GM21526 (cell line): ENCODE measurements at regions not wholly inside any gene's neighbourhood (a gene's known extent, or its start where the extent isn't known, plus 50 kb on each side); places are given as distances from the start of the nearest gene placed in this dataset.

Source experiments
- ATAC-seq: cut with Tn5 transposase; IDR thresholded peaks from one replicate; pipeline ENCODE4 v1.9.1; 2021; ENCODE audit warnings: moderate library complexity; ENCODE audit not compliant: unreplicated experiment, low FRiP score

GRCh38 chr5:52388349-52388748 lies 399.4 kb upstream of the ITGA1 start:
- ATAC-seq, result no peak

DNA sequence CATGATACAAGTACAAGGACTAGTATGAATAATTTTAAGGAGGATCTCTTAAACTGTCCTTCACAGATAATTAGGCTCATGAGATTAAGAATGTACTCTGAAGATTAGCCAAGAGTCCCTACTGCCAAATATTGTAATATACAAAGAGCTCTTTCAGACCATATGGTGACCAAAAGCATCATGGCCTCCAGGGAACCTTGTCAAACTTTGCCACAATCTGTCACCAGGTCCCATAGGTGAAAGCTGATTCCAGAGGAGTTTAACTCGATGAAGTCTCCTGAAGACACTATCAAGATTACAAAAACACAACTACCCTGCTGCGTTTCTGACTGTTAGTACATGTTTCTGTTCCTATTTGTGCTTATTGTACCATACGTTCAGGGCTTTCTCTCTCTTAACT lies 395.4 kb upstream of the ITGA1 start:
- no peak for ATAC-seq

DNA sequence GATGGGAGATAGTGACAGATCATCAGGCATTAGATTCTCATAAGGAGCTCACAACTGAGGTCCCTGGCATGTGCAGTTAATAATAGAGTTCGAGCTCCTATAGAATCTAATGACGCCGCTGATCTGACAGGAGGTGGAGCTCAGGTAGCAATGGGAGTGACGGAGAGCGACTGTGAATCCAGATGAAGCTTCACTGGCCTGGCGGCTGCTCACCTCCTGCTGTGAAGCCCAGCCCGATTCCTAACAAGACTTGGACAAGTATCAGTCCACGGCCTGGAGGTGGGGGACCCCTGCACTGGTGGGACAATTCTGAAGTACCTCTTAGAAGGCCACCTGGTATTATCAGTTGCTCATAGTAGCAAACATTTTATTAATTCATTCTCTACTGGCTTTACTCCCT lies 377.9 kb upstream of the ITGA1 start:
- no peak for ATAC-seq

DNA sequence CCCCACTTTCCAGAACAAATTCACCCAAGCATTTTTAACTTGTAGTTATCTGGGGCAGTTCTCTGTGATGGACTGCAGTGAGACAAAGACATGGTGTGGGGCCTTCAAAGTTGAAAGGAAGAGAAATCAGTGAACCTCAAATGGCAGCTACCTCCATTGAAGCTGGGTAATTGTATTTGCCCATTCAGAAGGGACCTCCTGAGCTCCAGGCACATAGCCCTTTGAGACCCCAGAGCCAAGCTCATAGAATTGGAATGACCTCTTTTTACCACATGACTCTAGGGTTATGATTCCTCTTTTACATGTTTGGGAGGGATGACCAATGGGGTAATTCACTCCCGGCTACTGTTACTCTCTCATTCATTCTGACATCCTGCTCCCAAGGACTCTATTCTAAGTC lies 368.4 kb upstream of the ITGA1 start:
- ATAC-seq, result no peak

- no peak for ATAC-seq
Observed at GRCh38 chr5:52427615-52428014, 360.1 kb upstream of the ITGA1 start.

GRCh38 chr5:52428977-52429489 lies 358.7 kb upstream of the ITGA1 start:
- no peak for ATAC-seq

GRCh38 chr5:52441768-52442167 lies 345.9 kb upstream of the ITGA1 start:
- no peak for ATAC-seq

GRCh38 chr5:52443187-52443586 lies 344.5 kb upstream of the ITGA1 start:
- no peak for ATAC-seq

DNA sequence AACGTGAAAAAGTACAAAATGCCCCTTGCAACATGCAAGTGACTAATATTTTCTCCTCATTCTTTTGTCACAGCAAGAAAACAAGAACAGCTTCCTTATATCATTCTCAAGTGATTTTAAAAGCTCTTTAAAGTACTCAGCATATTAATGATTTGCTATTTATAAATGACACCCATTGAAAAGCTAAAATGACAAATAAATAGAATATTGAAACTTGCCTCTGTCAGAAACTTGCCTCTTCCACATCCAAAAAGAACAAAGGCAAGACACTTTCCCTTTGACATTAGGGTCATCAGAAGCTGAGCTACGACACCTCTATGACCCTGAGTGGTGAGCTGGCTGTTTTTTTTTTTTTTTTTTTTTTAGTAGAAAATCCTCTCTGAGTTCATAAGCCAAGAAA lies 339.6 kb upstream of the ITGA1 start:
- ATAC-seq, result no peak

GRCh38 chr5:52449516-52449915 lies 338.2 kb upstream of the ITGA1 start:
- ATAC-seq, result no peak

GRCh38 chr5:52452098-52452497 lies 335.6 kb upstream of the ITGA1 start:
- ATAC-seq, result no peak

DNA sequence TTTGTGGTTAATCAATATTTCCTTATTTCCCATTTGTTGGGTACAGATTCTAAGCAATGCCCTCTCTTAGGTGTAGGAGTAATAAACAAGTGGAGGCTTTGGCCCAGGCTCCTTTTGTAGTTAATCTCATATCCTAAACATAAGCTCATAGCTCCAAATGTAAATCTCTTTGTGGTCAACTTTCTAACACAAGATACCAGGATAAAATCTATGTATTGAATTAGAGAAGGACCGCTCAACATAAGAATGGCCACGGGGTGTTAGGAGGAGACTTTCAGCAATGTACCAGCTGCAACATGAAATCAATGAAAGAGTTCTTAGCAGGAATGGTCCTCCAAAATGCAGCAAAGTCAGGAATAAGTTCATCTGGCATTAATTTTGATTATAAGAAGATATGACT lies 334.5 kb upstream of the ITGA1 start:
- no peak for ATAC-seq

GRCh38 chr5:52455920-52456319 lies 331.8 kb upstream of the ITGA1 start:
- ATAC-seq, result no peak

- no peak for ATAC-seq
Observed at GRCh38 chr5:52457810-52458209, 329.9 kb upstream of the ITGA1 start.

DNA sequence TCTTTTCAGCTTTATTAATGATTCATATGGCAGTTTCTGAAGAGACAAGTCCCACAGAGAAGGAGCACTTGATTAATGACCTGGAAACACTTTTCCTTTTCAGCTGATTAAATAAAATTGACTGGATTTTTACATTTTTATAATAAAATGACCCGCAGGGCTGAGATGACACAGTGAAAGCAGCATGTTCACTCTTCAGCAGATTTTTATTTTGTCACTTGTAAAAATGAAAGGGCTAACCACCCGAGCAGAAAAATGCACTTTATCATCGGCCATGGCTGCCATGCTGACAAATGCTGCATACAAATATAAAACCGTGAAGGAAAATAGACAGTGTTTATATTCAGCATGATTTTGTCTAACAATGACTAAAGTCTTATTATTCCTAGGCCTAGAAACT lies 321.6 kb upstream of the ITGA1 start:
- no peak for ATAC-seq

GRCh38 chr5:52466749-52467520 lies 320.8 kb upstream of the ITGA1 start:
- no peak for ATAC-seq

GRCh38 chr5:52468976-52469375 lies 318.7 kb upstream of the ITGA1 start:
- ATAC-seq, result no peak

DNA sequence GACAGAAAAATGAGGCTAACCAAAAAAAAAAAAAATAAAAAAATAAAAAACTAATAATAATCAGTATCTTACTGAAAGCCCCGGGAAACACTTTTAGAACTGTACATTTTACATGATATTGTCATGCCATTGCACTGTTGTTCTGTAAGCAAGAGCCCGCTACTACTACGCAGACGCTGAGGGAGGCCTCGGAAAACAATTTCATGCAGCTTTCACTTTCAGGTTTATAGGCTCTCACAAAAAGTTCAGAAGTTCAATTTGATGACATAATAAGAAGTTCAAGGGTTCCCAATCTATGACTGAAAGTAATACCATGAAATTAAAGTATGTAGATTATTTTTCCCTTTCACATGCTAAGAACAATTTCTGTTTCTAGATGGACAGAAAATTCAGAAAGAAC lies 318.3 kb upstream of the ITGA1 start:
- ATAC-seq, result no peak

DNA sequence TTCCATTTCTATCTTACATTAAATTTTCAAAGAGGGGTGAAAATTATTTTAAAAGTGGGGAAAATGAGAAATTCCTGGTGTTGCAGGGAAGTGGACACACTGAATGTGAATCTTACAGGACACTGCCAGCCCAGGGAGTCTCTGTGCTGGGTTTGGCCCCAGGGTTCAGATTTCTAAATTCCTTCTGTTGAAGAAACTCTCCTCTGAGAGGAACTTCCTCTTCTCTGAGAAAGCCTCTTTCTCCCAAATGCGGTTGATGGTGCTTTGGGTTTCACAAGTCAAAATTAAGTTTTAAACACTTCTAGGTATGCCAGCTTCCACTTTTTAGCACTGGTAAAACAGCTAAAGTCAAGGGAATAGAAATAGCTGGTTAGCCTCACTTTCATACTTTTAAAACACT lies 317.9 kb upstream of the ITGA1 start:
- no peak for ATAC-seq

GRCh38 chr5:52476346-52476745 lies 311.4 kb upstream of the ITGA1 start:
- no peak for ATAC-seq

DNA sequence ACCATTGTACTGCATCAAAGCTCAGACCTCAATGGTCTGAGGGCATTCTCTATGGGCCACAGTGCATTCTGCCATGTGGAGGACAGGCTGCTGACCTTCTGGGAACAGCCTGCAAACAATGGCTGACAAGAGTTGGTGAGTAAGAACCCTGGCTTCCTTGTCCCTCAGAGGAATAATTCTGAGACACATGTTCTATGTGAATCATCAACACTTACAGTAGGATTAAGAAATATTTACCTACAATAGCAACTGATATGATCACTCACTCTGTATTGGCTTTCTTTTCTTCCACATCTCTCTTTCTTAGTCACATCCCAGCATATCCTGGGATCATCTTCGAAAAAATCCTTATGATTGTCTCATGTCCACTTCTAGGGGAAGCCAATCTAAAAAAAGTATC lies 306.5 kb upstream of the ITGA1 start:
- no peak for ATAC-seq

GRCh38 chr5:52481851-52482250 lies 305.9 kb upstream of the ITGA1 start:
- no peak for ATAC-seq
